HepG2 (cell line): ENCODE measurements at regions not wholly inside any gene's neighbourhood (a gene's known extent, or its start where the extent isn't known, plus 50 kb on each side); places are given as distances from the start of the nearest gene placed in this dataset.

Source experiments
- ATAC-seq: fragments of 200-7000 bp; cut with Tn5 transposase; 3 replicates; pipeline ENCODE4 v1.9.1; 2020; ENCODE audit warnings: mild to moderate bottlenecking, moderate library complexity
- BruUV-seq: library from RNA; stranded (reverse); fragments of 400-500 nt; replicated peaks from 2 replicates; lab custom pipeline; 2021; lab: Mats Ljungman, UMichigan
- CTCF ChIA-PET: fragments of 300-600 bp; formaldehyde crosslinking; extraction: SDS; loops from one replicate; lab custom pipeline; 2021; ENCODE audit warnings: low total read pairs, inconsistent platforms, low intra/inter-chr PET ratio; lab: Yijun Ruan, JAX
- POLR2A ChIA-PET: fragments of 350-600 bp; sonication (Branson Sonifier 250); formaldehyde crosslinking; loops from one replicate; lab custom pipeline; 2020; ENCODE audit warnings: antibody characterized with exemption, inconsistent platforms; lab: Yijun Ruan, JAX
- DNase-seq: peaks from one replicate; pipeline ENCODE4 v3.0.0-alpha.2; 2015; ENCODE audit warnings: low spot score
- FAIRE-seq: peaks from 3 replicates; lab custom pipeline; 2011; peaks lifted over from hg19 to GRCh38; lab: Jason Lieb, UNC
- H2AFZ ChIP-seq: one replicate; pipeline ENCODE4 v1.6.1; 2011; ENCODE audit warnings: low read length, inconsistent platforms
- H3K27ac ChIP-seq: fragments of 300-600 bp; 3 replicates; pipeline ENCODE4 v1.8.0; 2011; ENCODE audit warnings: mixed run types, mild to moderate bottlenecking, mixed read lengths, low read length, inconsistent platforms; ENCODE audit not compliant: insufficient read depth; ENCODE audit errors: extremely low read length
- H3K27me3 ChIP-seq, 2 experiments: fragments of 200-600 bp in 1 of 2; 2 replicates in 1 of 2; 3 replicates in 1 of 2; pipeline versions ENCODE4 v1.6.0 to v1.8.0; 2011; ENCODE audit warnings: low read length in 2 of 2, mild to moderate bottlenecking in 2 of 2, moderate library complexity in 2 of 2, inconsistent platforms in 1 of 2; ENCODE audit not compliant: insufficient read depth in 2 of 2, control insufficient read depth in 1 of 2
- H3K36me3 ChIP-seq, 2 experiments: fragments of 200-600 bp in 1 of 2; replicated peaks in 1 of 2; 2 replicates in 1 of 2; 3 replicates in 1 of 2; pipeline versions ENCODE4 v1.5.1 to v1.8.0; 2011; ENCODE audit warnings: low read length in 2 of 2, inconsistent platforms in 1 of 2; ENCODE audit not compliant: insufficient read depth in 2 of 2, control insufficient read depth in 1 of 2
- H3K4me1 ChIP-seq: 2 replicates; pipeline ENCODE4 v1.5.1; 2012; ENCODE audit warnings: low read length, inconsistent platforms; ENCODE audit not compliant: insufficient read depth
- H3K4me2 ChIP-seq: 2 replicates; pipeline ENCODE4 v1.6.0; 2011; ENCODE audit warnings: low read depth, low read length, inconsistent platforms
- H3K4me3 ChIP-seq, 3 experiments: fragments of 200-600 bp in 1 of 3; sonication (generic), shearing (Covaris generic) in 1 of 3; replicated peaks in 1 of 3; 2 replicates each; pipeline ENCODE4 v1.5.1; 2011 to 2016; ENCODE audit warnings: low read length in 3 of 3, inconsistent platforms in 2 of 3, low read depth in 2 of 3, mild to moderate bottlenecking in 2 of 3, control low read depth in 1 of 3, mixed read lengths in 1 of 3; ENCODE audit not compliant: insufficient read depth in 1 of 3
- H3K79me2 ChIP-seq: one replicate; pipeline ENCODE4 v1.6.1; 2011; ENCODE audit warnings: low read length, inconsistent platforms; ENCODE audit not compliant: insufficient read depth
- H3K9ac ChIP-seq: 2 replicates; pipeline ENCODE4 v1.6.0; 2011; ENCODE audit warnings: mild to moderate bottlenecking, low read depth, low read length, inconsistent platforms; ENCODE audit not compliant: insufficient read depth
- H3K9me3 ChIP-seq: 2 replicates; pipeline ENCODE4 v1.5.1; 2012; ENCODE audit warnings: mild to moderate bottlenecking, low read length
- H4K20me1 ChIP-seq: 2 replicates; pipeline ENCODE4 v1.6.0; 2011; ENCODE audit warnings: inconsistent platforms, mild to moderate bottlenecking, low read length, moderate library complexity; ENCODE audit not compliant: insufficient read depth
- DBP ChIP-seq: sonication (generic); formaldehyde crosslinking; IDR thresholded peaks from 2 replicates; pipeline ENCODE4 v1.4.0; 2020; ENCODE audit warnings: missing genetic modification reagents; ENCODE audit errors: not compliant biosample characterization
- EP300 ChIP-seq, 3 experiments: sonication (generic) in 1 of 3; formaldehyde crosslinking in 1 of 3; IDR thresholded peaks; 2 replicates each; pipeline versions ENCODE4 v1.5.1 to v1.6.1; 2011 to 2020; ENCODE audit warnings: low read depth in 2 of 3, low read length in 2 of 3, borderline replicate concordance in 1 of 3, improper control_type of control experiment in 1 of 3, mild to moderate bottlenecking in 1 of 3, missing genetic modification reagents in 1 of 3, moderate library complexity in 1 of 3
- HDAC2 ChIP-seq: sonication (generic); formaldehyde crosslinking; IDR thresholded peaks from 2 replicates; pipeline ENCODE4 v1.4.0; 2020; ENCODE audit warnings: missing genetic modification reagents
- KDM6A ChIP-seq: IDR thresholded peaks from 2 replicates; pipeline ENCODE4 v1.6.1; 2016; ENCODE audit warnings: low read depth
- MED8 ChIP-seq: sonication (generic); formaldehyde crosslinking; IDR thresholded peaks from 2 replicates; pipeline ENCODE4 v1.8.1; 2023; ENCODE audit warnings: mild to moderate bottlenecking, missing genetic modification reagents; ENCODE audit not compliant: insufficient replicate concordance
- MTA1 ChIP-seq: sonication (generic); formaldehyde crosslinking; IDR thresholded peaks from 2 replicates; pipeline ENCODE4 v1.4.0; 2020; ENCODE audit warnings: missing genetic modification reagents, mild to moderate bottlenecking, borderline replicate concordance
- NR1H2 ChIP-seq: sonication (generic); formaldehyde crosslinking; IDR thresholded peaks from 2 replicates; pipeline ENCODE4 v1.8.1; 2022; ENCODE audit warnings: low read depth, missing genetic modification reagents, borderline replicate concordance
- PAWR ChIP-seq: sonication (generic); formaldehyde crosslinking; IDR thresholded peaks from 2 replicates; pipeline ENCODE4 v1.4.0; 2020; ENCODE audit warnings: missing genetic modification reagents, mild to moderate bottlenecking, borderline replicate concordance
- POLR2AphosphoS5 ChIP-seq: IDR thresholded peaks from 2 replicates; pipeline ENCODE4 v1.6.1; 2012; ENCODE audit warnings: low read depth, low read length
- REPIN1 ChIP-seq: sonication (generic); formaldehyde crosslinking; IDR thresholded peaks from 2 replicates; pipeline ENCODE4 v1.8.0; 2022; ENCODE audit warnings: missing genetic modification reagents, low read depth, mild to moderate bottlenecking, borderline replicate concordance
- RFX1 ChIP-seq: fragments of 450-650 bp; IDR thresholded peaks from 2 replicates; pipeline ENCODE4 v1.6.1; 2017
- TBP ChIP-seq: sonication (generic); formaldehyde crosslinking; IDR thresholded peaks from 2 replicates; pipeline ENCODE4 v1.5.0; 2020; ENCODE audit warnings: missing genetic modification reagents
- ZFP90 ChIP-seq: sonication (generic); formaldehyde crosslinking; IDR thresholded peaks from 2 replicates; pipeline ENCODE4 v1.8.0; 2022; ENCODE audit warnings: missing genetic modification reagents, mild to moderate bottlenecking, inconsistent platforms, borderline replicate concordance
- ZNF33A ChIP-seq: sonication (generic); formaldehyde crosslinking; IDR thresholded peaks from 2 replicates; pipeline ENCODE4 v1.5.1; 2020; ENCODE audit warnings: missing genetic modification reagents, mild to moderate bottlenecking, moderate library complexity, borderline replicate concordance
- ZNF749 ChIP-seq: sonication (generic); formaldehyde crosslinking; IDR thresholded peaks from 2 replicates; pipeline ENCODE4 v1.8.0; 2022; ENCODE audit warnings: mild to moderate bottlenecking, missing genetic modification reagents, moderate library complexity, borderline replicate concordance
- ZNF780A ChIP-seq: sonication (generic); formaldehyde crosslinking; IDR thresholded peaks from 2 replicates; pipeline ENCODE4 v1.8.0; 2022; ENCODE audit warnings: mild to moderate bottlenecking, missing genetic modification reagents, moderate library complexity
- ZNF83 ChIP-seq: sonication (generic); formaldehyde crosslinking; IDR thresholded peaks from 2 replicates; pipeline ENCODE4 v1.4.0; 2020; ENCODE audit warnings: missing genetic modification reagents, mild to moderate bottlenecking, borderline replicate concordance
- ZUFSP ChIP-seq: sonication (generic); formaldehyde crosslinking; IDR thresholded peaks from 2 replicates; pipeline ENCODE4 v1.9.0; 2021; ENCODE audit warnings: missing genetic modification reagents, mild to moderate bottlenecking, borderline replicate concordance
- WGBS: methylation state at CpG from one replicate; pipeline ENCODE4 v1.1.6; 2017; ENCODE audit warnings: low lambda C conversion rate; 5-methylcytosine and 5-hydroxymethylcytosine counted together
- in situ Hi-C: cut with HindIII; loops from 2 replicates; pipeline ENCODE4 v1.10.0; 2017; ENCODE audit warnings: low pct_unique_long_range_greater_than_20kb; ENCODE audit not compliant: extremely low pct_ligation_motif_present
- intact Hi-C: fragments of 100-400 bp; cut with micrococcal nuclease; formaldehyde crosslinking; loops from one replicate; pipeline ENCODE4 v1.10.0; 2022; ENCODE audit not compliant: unreplicated experiment
- TF ChIP-seq, protein P1 (sequence below): sonication (generic); formaldehyde crosslinking; IDR thresholded peaks from 2 replicates; pipeline ENCODE4 v1.4.0; 2020; ENCODE audit warnings: mild to moderate bottlenecking, low read depth, missing genetic modification reagents
- TF ChIP-seq, protein P2 (sequence below): sonication (generic); formaldehyde crosslinking; IDR thresholded peaks from 2 replicates; pipeline ENCODE4 v1.9.0; 2022; ENCODE audit warnings: missing genetic modification reagents, mild to moderate bottlenecking, borderline replicate concordance

DNA sequence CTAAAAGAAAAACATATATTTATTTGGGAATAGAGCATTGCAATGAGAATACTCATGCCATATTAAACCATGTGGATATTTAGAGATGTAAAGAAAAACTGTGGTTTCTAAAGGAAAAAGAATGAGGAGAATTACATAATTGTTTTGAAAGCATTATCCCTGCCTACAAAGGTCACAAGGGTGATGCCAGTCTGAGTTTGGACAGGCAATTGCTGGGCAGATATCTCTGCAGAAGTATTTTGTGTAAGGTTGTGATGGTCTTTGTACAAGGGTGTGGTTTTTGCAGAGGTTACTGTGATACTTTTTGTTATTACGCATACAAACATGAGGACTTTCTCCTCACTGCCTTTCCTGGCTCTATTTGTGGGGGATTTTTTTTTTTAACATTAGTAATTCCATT lies 2022.9 kb upstream of the CDH6 start (continued):
- TF ChIP-seq PAWR (CRISPR knock-in tag) (no peak), MTA1 (no peak), ZNF83 (CRISPR knock-in tag) (no peak), REPIN1 (CRISPR knock-in tag) (no peak), ZUFSP (CRISPR knock-in tag) (no peak), ZNF780A (no peak)

DNA sequence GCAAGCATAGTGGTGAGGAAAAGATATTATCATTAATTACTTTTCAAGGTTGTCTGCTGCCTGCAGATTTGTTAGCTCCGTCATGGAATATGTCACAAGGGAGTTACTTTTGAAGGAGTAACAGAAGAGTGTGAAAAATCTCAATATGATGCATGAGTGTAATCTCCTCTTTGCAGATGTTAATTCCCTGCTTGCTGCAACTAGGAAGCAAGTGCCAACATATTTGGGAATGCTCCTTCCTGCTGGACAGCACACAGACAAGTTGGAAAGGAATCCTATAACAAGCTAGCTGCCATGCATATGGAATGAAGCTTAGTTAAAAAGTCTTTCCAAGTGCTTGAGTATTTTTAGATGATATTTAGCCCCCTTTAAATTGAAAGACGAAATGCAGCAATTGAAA lies 2023.6 kb upstream of the CDH6 start:
- ATAC-seq = no peak
- intact Hi-C loops = no loop called here
- Histone ChIP-seq H4K20me1 (no peaks in the 10 kb centered on the region), H3K4me3 (no peak overlapping the region), H3K4me1 (no peaks in the 10 kb centered on the region), H3K9ac (no peak overlapping the region), H3K4me2 (no peak overlapping the region), H3K9me3 (no peaks in the 10 kb centered on the region), H3K36me3 (no peaks in the 10 kb centered on the region), H2AFZ (no peak overlapping the region), H3K79me2 (no peaks in the 10 kb centered on the region), H3K27ac (no peak overlapping the region), H3K27me3 (no peaks in the 10 kb centered on the region; a peak in 1 of 5 replicates)
- BruUV-seq = no TSS peak
- FAIRE-seq = no peak
- POLR2A ChIA-PET = no interaction called here
- no peak for DNase-seq
- WGBS = 20% methylated on average over 2 of the region's 2 CpGs
- CTCF ChIA-PET = no interaction called here
- in situ Hi-C loops = no loop called here
- TF ChIP-seq POLR2AphosphoS5 (no peak), EP300 (IDR thresholded peaks at IDR 0.05; ENCODE audit: low read depth in 2 of 2, low read length in 2 of 2) (no peak), EP300 (CRISPR knock-in tag; IDR thresholded peaks at IDR 0.05; ENCODE audit: borderline replicate concordance) (no peak), ZNF33A (CRISPR knock-in tag) (no peak), RFX1 (no peak), MED8 (CRISPR knock-in tag) (no peak), TBP (CRISPR knock-in tag) (no peak), DBP (CRISPR knock-in tag) (no peak), NR1H2 (CRISPR knock-in tag) (no peak), ZNF749 (CRISPR knock-in tag) (no peak), HDAC2 (no peak), KDM6A (no peak), ZFP90 (CRISPR knock-in tag) (no peak)
- TF ChIP-seq, protein P1, sequence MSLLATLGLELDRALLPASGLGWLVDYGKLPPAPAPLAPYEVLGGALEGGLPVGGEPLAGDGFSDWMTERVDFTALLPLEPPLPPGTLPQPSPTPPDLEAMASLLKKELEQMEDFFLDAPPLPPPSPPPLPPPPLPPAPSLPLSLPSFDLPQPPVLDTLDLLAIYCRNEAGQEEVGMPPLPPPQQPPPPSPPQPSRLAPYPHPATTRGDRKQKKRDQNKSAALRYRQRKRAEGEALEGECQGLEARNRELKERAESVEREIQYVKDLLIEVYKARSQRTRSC (CRISPR knock-in tag) = no peak
- TF ChIP-seq, protein P2, sequence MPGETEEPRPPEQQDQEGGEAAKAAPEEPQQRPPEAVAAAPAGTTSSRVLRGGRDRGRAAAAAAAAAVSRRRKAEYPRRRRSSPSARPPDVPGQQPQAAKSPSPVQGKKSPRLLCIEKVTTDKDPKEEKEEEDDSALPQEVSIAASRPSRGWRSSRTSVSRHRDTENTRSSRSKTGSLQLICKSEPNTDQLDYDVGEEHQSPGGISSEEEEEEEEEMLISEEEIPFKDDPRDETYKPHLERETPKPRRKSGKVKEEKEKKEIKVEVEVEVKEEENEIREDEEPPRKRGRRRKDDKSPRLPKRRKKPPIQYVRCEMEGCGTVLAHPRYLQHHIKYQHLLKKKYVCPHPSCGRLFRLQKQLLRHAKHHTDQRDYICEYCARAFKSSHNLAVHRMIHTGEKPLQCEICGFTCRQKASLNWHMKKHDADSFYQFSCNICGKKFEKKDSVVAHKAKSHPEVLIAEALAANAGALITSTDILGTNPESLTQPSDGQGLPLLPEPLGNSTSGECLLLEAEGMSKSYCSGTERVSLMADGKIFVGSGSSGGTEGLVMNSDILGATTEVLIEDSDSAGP (CRISPR knock-in tag) = no peak
